ENCODE measurements at regions not wholly inside any gene's neighbourhood (a gene's known extent, or its start where the extent isn't known, plus 50 kb on each side); places are given as distances from the start of the nearest gene placed in this dataset.
"Not testable (repeated sequence)": the region's sequence is repeated elsewhere in the genome, so short reads cannot be mapped to it uniquely, and the experiment has no call there.

DNA sequence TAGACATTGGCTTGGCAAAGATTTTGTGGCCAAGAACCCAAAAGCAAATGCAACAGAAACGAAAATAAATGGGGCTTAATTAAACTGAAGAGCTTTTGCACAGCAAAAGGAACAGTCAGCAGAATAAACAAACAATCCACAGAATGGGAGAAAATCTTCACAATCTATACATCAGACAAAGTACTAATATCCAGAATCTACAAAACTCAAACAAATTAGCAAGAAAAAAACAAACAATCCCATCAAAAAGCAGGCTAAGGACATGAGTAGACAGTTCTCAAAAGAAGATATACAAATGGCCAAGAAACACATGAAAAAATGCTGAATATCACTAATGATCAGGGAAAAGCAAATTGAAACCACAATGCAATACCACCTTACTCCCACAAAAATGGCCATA, 81.7 kb downstream of the TMEM212 start:
- TF ChIP-seq CTCF, EP300, POLR2AphosphoS5 (IDR thresholded peaks at IDR 0.05): not testable (repeated sequence)
